NT2/D1 (cell line): ENCODE measurements at regions not wholly inside any gene's neighbourhood (a gene's known extent, or its start where the extent isn't known, plus 50 kb on each side); places are given as distances from the start of the nearest gene placed in this dataset.

Experiments
- SUZ12 ChIP-seq: IDR thresholded peaks from 2 replicates; pipeline ENCODE4 v1.6.1; 2011; ENCODE audit not compliant: insufficient read length, insufficient read depth; ENCODE audit errors: extremely low read depth
- YY1 ChIP-seq: IDR thresholded peaks from 2 replicates; pipeline ENCODE4 v1.6.1; 2011; ENCODE audit not compliant: insufficient read length, insufficient read depth
- ZNF274 ChIP-seq: IDR thresholded peaks from 2 replicates; pipeline ENCODE4 v1.6.1; 2011; ENCODE audit warnings: mild to moderate bottlenecking, low read depth, low read length

DNA sequence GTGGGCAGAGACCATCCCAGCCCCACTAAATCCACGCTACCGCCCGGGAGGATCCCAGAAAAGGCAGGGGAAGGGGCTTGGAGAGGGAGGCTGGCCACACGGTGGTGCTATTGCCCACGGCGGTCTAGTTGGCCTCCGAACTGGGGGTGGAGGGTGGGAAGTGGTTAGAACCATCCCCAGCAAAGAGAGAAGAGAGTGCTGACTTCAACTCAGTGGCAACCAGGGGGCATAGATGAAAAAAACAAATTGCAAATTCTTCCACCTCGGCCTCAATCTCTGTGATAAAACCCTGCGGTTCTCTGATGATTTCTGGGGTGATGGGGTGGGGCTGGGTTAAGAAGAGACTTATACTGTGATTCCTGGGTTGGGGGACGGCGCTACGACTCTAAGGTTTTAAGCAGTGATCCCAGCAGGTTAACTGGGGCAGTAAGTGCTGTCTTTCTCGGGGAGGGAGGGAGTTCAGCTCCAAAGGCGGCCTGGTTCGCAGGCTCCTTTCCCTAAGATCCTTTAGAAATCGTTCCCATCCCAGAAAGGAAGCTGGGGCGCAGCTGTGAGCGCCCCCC, 154.5 kb upstream of the LYZL2 start:
- no peak for TF ChIP-seq YY1
- TF ChIP-seq SUZ12: no peak
- TF ChIP-seq ZNF274: no peak
